Neural crest cell (in vitro differentiated cells): ENCODE measurements at regions not wholly inside any gene's neighbourhood (a gene's known extent, or its start where the extent isn't known, plus 50 kb on each side); places are given as distances from the start of the nearest gene placed in this dataset.

Experiments used
- DNase-seq: peaks from one replicate; pipeline ENCODE4 v3.0.0; 2021; ENCODE audit warnings: low read depth, mixed read lengths, low spot score
- H3K27ac Mint-ChIP-seq: one replicate; pipeline ENCODE4 v1.8.0; 2021; ENCODE audit warnings: mild to moderate bottlenecking, mixed read lengths; ENCODE audit not compliant: unreplicated experiment
- H3K27me3 Mint-ChIP-seq: 2 replicates; pipeline ENCODE4 v1.8.0; 2021; ENCODE audit warnings: low read depth, mild to moderate bottlenecking, mixed read lengths
- H3K36me3 Mint-ChIP-seq: 2 replicates; pipeline ENCODE4 v1.8.0; 2021; ENCODE audit warnings: low read depth, mild to moderate bottlenecking, mixed read lengths
- H3K4me1 Mint-ChIP-seq: 2 replicates; pipeline ENCODE4 v1.8.0; 2021; ENCODE audit warnings: mixed read lengths
- H3K4me3 Mint-ChIP-seq: one replicate; pipeline ENCODE4 v1.8.0; 2021; ENCODE audit warnings: mild to moderate bottlenecking, mixed read lengths
- H3K9me3 Mint-ChIP-seq: 2 replicates; pipeline ENCODE4 v1.8.0; 2021; ENCODE audit warnings: mixed read lengths
- CTCF ChIP-seq: fragments of 200-600 bp; sonication (generic); conservative IDR thresholded peaks from 2 replicates; pipeline ENCODE4 v1.5.0; 2021; ENCODE audit warnings: antibody characterized with exemption, mild to moderate bottlenecking

- H3K36me3 Mint-ChIP-seq = no peaks in the 10 kb centered on the region
- H3K27me3 Mint-ChIP-seq = no peaks in the 10 kb centered on the region
- no peak overlapping the region for H3K27ac Mint-ChIP-seq
- peaks cover 4% of the 10 kb centered on the region for H3K9me3 Mint-ChIP-seq
- no peak for TF ChIP-seq CTCF
- H3K4me1 Mint-ChIP-seq = peaks cover 12% of the 10 kb centered on the region
- DNase-seq = no peak
- H3K4me3 Mint-ChIP-seq = no peak overlapping the region
Observed at GRCh38 chr2:239724851-239725550, 300.1 kb downstream of the NDUFA10 start.

- Mint-ChIP-seq H3K27ac (no peak overlapping the region), H3K9me3 (peaks cover 4% of the 10 kb centered on the region), H3K27me3 (no peaks in the 10 kb centered on the region), H3K36me3 (no peaks in the 10 kb centered on the region), H3K4me1 (peaks cover 12% of the 10 kb centered on the region), H3K4me3 (no peak overlapping the region)
- TF ChIP-seq CTCF = no peak
- no peak for DNase-seq
Observed at GRCh38 chr2:239724194-239724849, 300.8 kb downstream of the NDUFA10 start.

- Mint-ChIP-seq H3K27me3 (no peaks in the 10 kb centered on the region), H3K4me3 (no peak overlapping the region), H3K27ac (no peak overlapping the region), H3K36me3 (no peaks in the 10 kb centered on the region), H3K4me1 (peaks cover 10% of the 10 kb centered on the region), H3K9me3 (peaks cover 4% of the 10 kb centered on the region)
- DNase-seq = no peak
- no peak for TF ChIP-seq CTCF
Observed at GRCh38 chr2:239723486-239724193, 301.5 kb downstream of the NDUFA10 start.

- DNase-seq = no peak
- Mint-ChIP-seq H3K27ac (no peak overlapping the region), H3K4me3 (no peak overlapping the region), H3K9me3 (peaks cover 6% of the 10 kb centered on the region), H3K4me1 (peaks cover 8% of the 10 kb centered on the region), H3K27me3 (no peaks in the 10 kb centered on the region), H3K36me3 (no peaks in the 10 kb centered on the region)
- TF ChIP-seq CTCF = no peak
Observed at GRCh38 chr2:239722760-239723470, 302.2 kb downstream of the NDUFA10 start.

- no peak for TF ChIP-seq CTCF
- DNase-seq = no peak
- H3K27ac Mint-ChIP-seq = no peak overlapping the region
- peaks cover 6% of the 10 kb centered on the region for H3K9me3 Mint-ChIP-seq
- peaks cover 9% of the 10 kb centered on the region for H3K4me1 Mint-ChIP-seq
- H3K27me3 Mint-ChIP-seq = no peaks in the 10 kb centered on the region
- no peak overlapping the region for H3K4me3 Mint-ChIP-seq
- H3K36me3 Mint-ChIP-seq = no peaks in the 10 kb centered on the region
Observed at GRCh38 chr2:239721991-239722759, 303.0 kb downstream of the NDUFA10 start.
